ENCODE measurements at regions not wholly inside any gene's neighbourhood (a gene's known extent, or its start where the extent isn't known, plus 50 kb on each side); places are given as distances from the start of the nearest gene placed in this dataset.

GRCh38 chr21:28459193-28459592 lies 533.5 kb downstream of the LTN1 start:
- TF ChIP-seq CTCF (IDR thresholded peaks at IDR 0.05; ENCODE audit: extremely low read depth in 1 of 2, insufficient read depth in 1 of 2, low read depth in 1 of 2, low read length in 2 of 2), result no peak
- TF ChIP-seq EZH2 (IDR thresholded peaks at IDR 0.05; ENCODE audit: borderline replicate concordance, low read depth, low read length, severe bottlenecking), result no peak
- no peak for TF ChIP-seq POLR2AphosphoS5 (IDR thresholded peaks at IDR 0.05; ENCODE audit: insufficient read depth, low read depth, low read length)
- TF ChIP-seq POLR2A (IDR thresholded peaks at IDR 0.05; ENCODE audit: low read depth, low read length), result no peak
- no peak for TF ChIP-seq FOS (IDR thresholded peaks at IDR 0.05; ENCODE audit: borderline replicate concordance, insufficient read depth, low read length)
- TF ChIP-seq MAX (IDR thresholded peaks at IDR 0.05; ENCODE audit: insufficient read depth, insufficient read length), result no peak
- TF ChIP-seq JUN (IDR thresholded peaks at IDR 0.05; ENCODE audit: borderline replicate concordance, insufficient read depth, insufficient read length, low read depth), result no peak
